GM12878 (cell line): ENCODE measurements at regions not wholly inside any gene's neighbourhood (a gene's known extent, or its start where the extent isn't known, plus 50 kb on each side); places are given as distances from the start of the nearest gene placed in this dataset.

Experiments
- ATAC-seq: fragments of 200-7000 bp; cut with Tn5 transposase; 3 replicates; pipeline ENCODE4 v1.9.1; 2020; ENCODE audit warnings: mild to moderate bottlenecking, moderate library complexity
- BruUV-seq: library from RNA; stranded (reverse); fragments of 400-500 nt; replicated peaks from 2 replicates; lab custom pipeline; 2021; lab: Mats Ljungman, UMichigan
- CTCF ChIA-PET: fragments of 300-600 bp; sonication (Branson Sonifier 250); formaldehyde crosslinking; extraction: SDS; loops from one replicate; lab custom pipeline; 2021; ENCODE audit warnings: inconsistent platforms; lab: Yijun Ruan, JAX
- POLR2A ChIA-PET: fragments of 350-600 bp; formaldehyde crosslinking; extraction: SDS; loops from one replicate; lab custom pipeline; 2021; ENCODE audit warnings: inconsistent platforms; lab: Charles Lee
- RAD21 ChIA-PET: fragments of 300-600 bp; sonication (Branson Sonifier 250); formaldehyde crosslinking; loops from one replicate; lab custom pipeline; 2023; ENCODE audit warnings: antibody characterized with exemption; ENCODE audit not compliant: unreplicated experiment; lab: Charles Lee
- SMC1A ChIA-PET: fragments of 300-600 bp; sonication (Branson Sonifier 250); formaldehyde crosslinking; loops from one replicate; lab custom pipeline; 2023; ENCODE audit not compliant: unreplicated experiment, uncharacterized antibody; lab: Charles Lee
- DNase-seq: peaks from one replicate; pipeline ENCODE4 v3.0.0-alpha.2; 2011; ENCODE audit warnings: low read depth, low spot score
- FAIRE-seq: peaks from 3 replicates; lab custom pipeline; 2011; peaks lifted over from hg19 to GRCh38; lab: Jason Lieb, UNC
- H2AFZ ChIP-seq: 2 replicates; pipeline ENCODE4 v1.6.0; 2011; ENCODE audit warnings: low read depth, low read length, control low read depth; ENCODE audit not compliant: control insufficient read depth
- H3K27ac ChIP-seq: 2 replicates; pipeline ENCODE4 v1.5.1; 2011; ENCODE audit warnings: control low read depth; ENCODE audit not compliant: control insufficient read depth, insufficient read depth
- H3K27me3 ChIP-seq, 2 experiments: replicated peaks in 1 of 2; 2 replicates each; pipeline versions ENCODE4 v1.6.0 to v1.6.1; 2011; ENCODE audit warnings: low read length in 1 of 2; ENCODE audit not compliant: control insufficient read depth in 2 of 2, insufficient read depth in 2 of 2
- H3K36me3 ChIP-seq, 2 experiments: 2 replicates each; pipeline ENCODE4 v1.5.1; 2011; ENCODE audit warnings: low read length in 1 of 2; ENCODE audit not compliant: control insufficient read depth in 2 of 2, insufficient read depth in 2 of 2
- H3K4me1 ChIP-seq: 2 replicates; pipeline ENCODE4 v1.6.1; 2011; ENCODE audit warnings: mild to moderate bottlenecking, low read length, moderate library complexity, mixed read lengths; ENCODE audit not compliant: control insufficient read depth, insufficient read depth
- H3K4me2 ChIP-seq: 2 replicates; pipeline ENCODE4 v1.6.0; 2011; ENCODE audit warnings: control low read depth; ENCODE audit not compliant: control insufficient read depth, insufficient read depth
- H3K4me3 ChIP-seq: fragments of 200-600 bp; sonication (generic); 2 replicates; pipeline ENCODE4 v1.5.1; 2016
- H3K79me2 ChIP-seq: 2 replicates; pipeline ENCODE4 v1.6.0; 2011; ENCODE audit warnings: low read length; ENCODE audit not compliant: control insufficient read depth, insufficient read depth
- H3K9ac ChIP-seq: 2 replicates; pipeline ENCODE4 v1.8.0; 2011; ENCODE audit warnings: low read length, control low read depth, mixed read lengths; ENCODE audit not compliant: control insufficient read depth, insufficient read depth
- H3K9me3 ChIP-seq: replicated peaks from 3 replicates; pipeline ENCODE4 v1.5.1; 2011; ENCODE audit warnings: mild to moderate bottlenecking, low read length; ENCODE audit not compliant: control insufficient read depth, insufficient read depth
- H4K20me1 ChIP-seq: 2 replicates; pipeline ENCODE4 v1.6.0; 2011; ENCODE audit not compliant: control insufficient read depth, insufficient read depth
- BCL3 ChIP-seq: IDR thresholded peaks from 2 replicates; pipeline ENCODE4 v1.6.1; 2011; ENCODE audit warnings: borderline replicate concordance, low read depth, mild to moderate bottlenecking, moderate library complexity, low read length; ENCODE audit not compliant: insufficient read depth, poor library complexity, severe bottlenecking
- BMI1 ChIP-seq: fragments of 450-650 bp; IDR thresholded peaks from 2 replicates; pipeline ENCODE4 v1.6.1; 2016; ENCODE audit warnings: mild to moderate bottlenecking, moderate library complexity, borderline replicate concordance
- CBX5 ChIP-seq: sonication (generic); IDR thresholded peaks from 2 replicates; pipeline ENCODE4 v1.6.1; 2016; ENCODE audit warnings: low read depth, moderate library complexity, mild to moderate bottlenecking, inconsistent platforms
- MEF2B ChIP-seq: fragments of 450-650 bp; IDR thresholded peaks from 2 replicates; pipeline ENCODE4 v1.6.1; 2018; ENCODE audit warnings: mild to moderate bottlenecking, moderate library complexity; ENCODE audit not compliant: partially characterized antibody, poor library complexity, severe bottlenecking
- RAD21 ChIP-seq: IDR thresholded peaks from 2 replicates; pipeline ENCODE4 v1.6.1; 2011; ENCODE audit warnings: mild to moderate bottlenecking, low read depth, low read length, moderate library complexity; ENCODE audit not compliant: insufficient read depth
- SREBF2 ChIP-seq: IDR thresholded peaks from 2 replicates; pipeline ENCODE4 v1.6.1; 2012; ENCODE audit warnings: mild to moderate bottlenecking, low read length
- STAT1 ChIP-seq: fragments of 450-650 bp; conservative IDR thresholded peaks from 2 replicates; pipeline ENCODE4 v1.6.1; 2014; ENCODE audit warnings: antibody characterized with exemption, mild to moderate bottlenecking
- ZNF687 ChIP-seq: fragments of 450-650 bp; IDR thresholded peaks from 2 replicates; pipeline ENCODE4 v1.6.1; 2017; ENCODE audit warnings: mild to moderate bottlenecking, moderate library complexity
- WGBS: methylation state at CpG from one replicate; pipeline ENCODE4 v1.1.6; 2016; ENCODE audit warnings: low lambda C conversion rate; ENCODE audit not compliant: insufficient replicate concordance, insufficient coverage; ENCODE audit errors: missing lambda C conversion rate; 5-methylcytosine and 5-hydroxymethylcytosine counted together
- in situ Hi-C: fragments of 300-500 bp; cut with MboI; formaldehyde crosslinking; loops from 9 replicates; pipeline ENCODE4 v1.14.3; 2018; ENCODE audit warnings: mixed read lengths
- intact Hi-C: fragments of 100-400 bp; cut with micrococcal nuclease; formaldehyde crosslinking; loops from one replicate; pipeline ENCODE4 v1.14.2; 2022; ENCODE audit not compliant: unreplicated experiment
- TF ChIP-seq, protein P1 (sequence below): fragments of 450-650 bp; IDR thresholded peaks from 2 replicates; pipeline ENCODE4 v1.6.1; 2018; ENCODE audit warnings: mild to moderate bottlenecking, low read depth, moderate library complexity; ENCODE audit not compliant: partially characterized antibody

GRCh38 chr4:42809419-42810084 is 83.0 kb upstream of the GRXCR1 start:
- FAIRE-seq: no peak
- ATAC-seq: no peak
- no peaks in the 10 kb centered on the region for H4K20me1 ChIP-seq
- TF ChIP-seq BMI1 (no peak), ZNF687 (no peak), MEF2B (no peak), BCL3 (no peak), SREBF2 (no peak), RAD21 (no peak), STAT1 (no peak), CBX5 (no peak)
- TF ChIP-seq, protein P1, sequence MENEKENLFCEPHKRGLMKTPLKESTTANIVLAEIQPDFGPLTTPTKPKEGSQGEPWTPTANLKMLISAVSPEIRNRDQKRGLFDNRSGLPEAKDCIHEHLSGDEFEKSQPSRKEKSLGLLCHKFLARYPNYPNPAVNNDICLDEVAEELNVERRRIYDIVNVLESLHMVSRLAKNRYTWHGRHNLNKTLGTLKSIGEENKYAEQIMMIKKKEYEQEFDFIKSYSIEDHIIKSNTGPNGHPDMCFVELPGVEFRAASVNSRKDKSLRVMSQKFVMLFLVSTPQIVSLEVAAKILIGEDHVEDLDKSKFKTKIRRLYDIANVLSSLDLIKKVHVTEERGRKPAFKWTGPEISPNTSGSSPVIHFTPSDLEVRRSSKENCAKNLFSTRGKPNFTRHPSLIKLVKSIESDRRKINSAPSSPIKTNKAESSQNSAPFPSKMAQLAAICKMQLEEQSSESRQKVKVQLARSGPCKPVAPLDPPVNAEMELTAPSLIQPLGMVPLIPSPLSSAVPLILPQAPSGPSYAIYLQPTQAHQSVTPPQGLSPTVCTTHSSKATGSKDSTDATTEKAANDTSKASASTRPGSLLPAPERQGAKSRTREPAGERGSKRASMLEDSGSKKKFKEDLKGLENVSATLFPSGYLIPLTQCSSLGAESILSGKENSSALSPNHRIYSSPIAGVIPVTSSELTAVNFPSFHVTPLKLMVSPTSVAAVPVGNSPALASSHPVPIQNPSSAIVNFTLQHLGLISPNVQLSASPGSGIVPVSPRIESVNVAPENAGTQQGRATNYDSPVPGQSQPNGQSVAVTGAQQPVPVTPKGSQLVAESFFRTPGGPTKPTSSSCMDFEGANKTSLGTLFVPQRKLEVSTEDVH: no peak
- intact Hi-C loops: no loop called here
- CTCF ChIA-PET: interaction anchor here (0.8 kb wide), 1 partner anchor 12 kb away, joined by 3 read pairs; no protein-coding TSS in a partner anchor
- no peak overlapping the region for H3K27ac ChIP-seq
- no peak overlapping the region for H3K9ac ChIP-seq
- H3K4me1 ChIP-seq: no peaks in the 10 kb centered on the region
- in situ Hi-C loops: no loop called here
- no peaks in the 10 kb centered on the region for H3K36me3 ChIP-seq
- no peak for DNase-seq
- H3K79me2 ChIP-seq: no peaks in the 10 kb centered on the region
- no peaks in the 10 kb centered on the region for H3K27me3 ChIP-seq
- H3K4me2 ChIP-seq: no peak overlapping the region
- RAD21 ChIA-PET: no interaction called here
- H2AFZ ChIP-seq: no peak overlapping the region
- BruUV-seq: no TSS peak
- WGBS: 37% methylated on average over 7 of the region's 7 CpGs
- no peaks in the 10 kb centered on the region for H3K9me3 ChIP-seq
- H3K4me3 ChIP-seq: no peak overlapping the region
- SMC1A ChIA-PET: no interaction called here
- POLR2A ChIA-PET: no interaction called here
